ENCODE measurements at regions not wholly inside any gene's neighbourhood (a gene's known extent, or its start where the extent isn't known, plus 50 kb on each side); places are given as distances from the start of the nearest gene placed in this dataset.

DNA sequence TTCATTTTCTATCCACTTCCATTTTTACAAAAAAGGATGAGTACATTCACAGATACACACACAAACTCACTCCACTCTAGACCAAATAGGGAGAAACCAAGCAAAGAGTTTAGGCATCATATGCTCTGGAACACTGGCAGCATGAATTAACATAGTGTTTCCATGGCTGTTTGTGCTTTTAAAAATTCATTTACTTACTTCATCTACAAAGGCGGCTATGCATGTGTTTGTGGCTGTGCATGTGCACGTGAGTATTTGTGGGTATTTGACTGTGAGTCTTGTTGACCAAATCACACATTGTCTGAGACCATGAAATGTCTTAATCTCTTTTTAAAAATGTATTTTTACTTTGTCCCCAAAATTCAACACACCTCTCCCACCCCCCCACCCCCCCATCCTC is 203.0 kb upstream of the SESN3 start:
- Histone ChIP-seq H3K9me3 (ENCODE audit: control insufficient read depth in 2 of 3, insufficient read depth in 1 of 3, low read length in 3 of 3) (no peaks in the 10 kb centered on the region), H3K27ac (ENCODE audit: low read depth in 2 of 2, low read length in 2 of 2) (no peak overlapping the region), H3K36me3 (ENCODE audit: control insufficient read depth in 2 of 3, insufficient read depth in 3 of 3, low read length in 3 of 3) (no peaks in the 10 kb centered on the region), H3K4me3 (ENCODE audit: low read length in 3 of 3) (no peak overlapping the region), H3K27me3 (ENCODE audit: control insufficient read depth, insufficient read depth, low read length) (no peaks in the 10 kb centered on the region), H3K4me1 (ENCODE audit: control insufficient read depth in 2 of 3, insufficient read depth in 2 of 3, low read depth in 1 of 3, low read length in 3 of 3) (no peaks in the 10 kb centered on the region), H3K9ac (ENCODE audit: low read length in 3 of 3) (no peak overlapping the region)
- FAIRE-seq = no peak
- intact Hi-C loops (cut with DNase I) = no loop called here
- TF ChIP-seq CTCF (IDR thresholded peaks at IDR 0.05; ENCODE audit: borderline replicate concordance, extremely low read depth, insufficient read depth) = no peak
- DNase-seq = no peak

GRCh38 chr11:95432714-95433503 is 201.9 kb upstream of the SESN3 start:
- Histone ChIP-seq H3K27ac (ENCODE audit: low read depth in 2 of 2, low read length in 2 of 2) (no peak overlapping the region), H3K4me1 (ENCODE audit: control insufficient read depth in 2 of 3, insufficient read depth in 2 of 3, low read depth in 1 of 3, low read length in 3 of 3) (no peaks in the 10 kb centered on the region), H3K9ac (ENCODE audit: low read length in 3 of 3) (no peak overlapping the region), H3K4me3 (ENCODE audit: low read length in 3 of 3) (no peak overlapping the region), H3K9me3 (ENCODE audit: control insufficient read depth in 2 of 3, insufficient read depth in 1 of 3, low read length in 3 of 3) (no peaks in the 10 kb centered on the region), H3K36me3 (ENCODE audit: control insufficient read depth in 2 of 3, insufficient read depth in 3 of 3, low read length in 3 of 3) (no peaks in the 10 kb centered on the region), H3K27me3 (ENCODE audit: control insufficient read depth, insufficient read depth, low read length) (no peaks in the 10 kb centered on the region)
- no peak for TF ChIP-seq CTCF (IDR thresholded peaks at IDR 0.05; ENCODE audit: borderline replicate concordance, extremely low read depth, insufficient read depth)
- DNase-seq = no peak
- intact Hi-C loops (cut with DNase I) = no loop called here
- FAIRE-seq = no peak

- intact Hi-C loops (cut with DNase I) = no loop called here
- no peak for DNase-seq
- H3K9ac ChIP-seq (ENCODE audit: low read length in 3 of 3) = no peak overlapping the region
- H3K9me3 ChIP-seq (ENCODE audit: control insufficient read depth in 2 of 3, insufficient read depth in 1 of 3, low read length in 3 of 3) = no peaks in the 10 kb centered on the region
- no peak overlapping the region for H3K27ac ChIP-seq (ENCODE audit: low read depth in 2 of 2, low read length in 2 of 2)
- no peak overlapping the region for H3K4me3 ChIP-seq (ENCODE audit: low read length in 3 of 3)
- no peak for FAIRE-seq
- H3K36me3 ChIP-seq (ENCODE audit: control insufficient read depth in 2 of 3, insufficient read depth in 3 of 3, low read length in 3 of 3) = no peaks in the 10 kb centered on the region
- no peak for TF ChIP-seq CTCF (IDR thresholded peaks at IDR 0.05; ENCODE audit: borderline replicate concordance, extremely low read depth, insufficient read depth)
- H3K27me3 ChIP-seq (ENCODE audit: control insufficient read depth, insufficient read depth, low read length) = no peaks in the 10 kb centered on the region
- H3K4me1 ChIP-seq (ENCODE audit: control insufficient read depth in 2 of 3, insufficient read depth in 2 of 3, low read depth in 1 of 3, low read length in 3 of 3) = no peaks in the 10 kb centered on the region
Measured at GRCh38 chr11:95429376-95429907, 198.4 kb upstream of the SESN3 start.
